MCF 10A (cell line): ENCODE measurements at regions not wholly inside any gene's neighbourhood (a gene's known extent, or its start where the extent isn't known, plus 50 kb on each side); places are given as distances from the start of the nearest gene placed in this dataset.

Experiments
- BruUV-seq: library from RNA; stranded (reverse); fragments of 400-500 nt; replicated peaks from 2 replicates; lab custom pipeline; 2021; lab: Mats Ljungman, UMichigan
- CTCF ChIA-PET: fragments of 300-600 bp; sonication (Branson Sonifier 250); formaldehyde crosslinking; extraction: SDS; loops from one replicate; lab custom pipeline; 2021; ENCODE audit warnings: antibody characterized with exemption, inconsistent platforms; lab: Yijun Ruan, JAX
- POLR2A ChIA-PET: fragments of 300-600, 350-650 bp; sonication (Branson Sonifier 250); formaldehyde crosslinking; extraction: SDS; loops from one replicate; lab custom pipeline; 2020; ENCODE audit warnings: antibody characterized with exemption, inconsistent platforms; lab: Yijun Ruan, JAX
- DNase-seq: peaks from one replicate; pipeline ENCODE4 v3.0.0-alpha.2; 2018; ENCODE audit not compliant: unreplicated experiment
- H3K27ac Mint-ChIP-seq: one replicate; pipeline ENCODE4 v1.8.0; 2022; ENCODE audit warnings: mild to moderate bottlenecking, low read depth, mixed read lengths; ENCODE audit not compliant: unreplicated experiment
- H3K27me3 Mint-ChIP-seq: one replicate; pipeline ENCODE4 v1.8.0; 2022; ENCODE audit warnings: mixed read lengths; ENCODE audit not compliant: insufficient read depth, unreplicated experiment
- H3K36me3 Mint-ChIP-seq: one replicate; pipeline ENCODE4 v1.8.0; 2022; ENCODE audit warnings: mild to moderate bottlenecking, moderate library complexity, mixed read lengths; ENCODE audit not compliant: insufficient read depth, unreplicated experiment
- H3K4me1 Mint-ChIP-seq: one replicate; pipeline ENCODE4 v1.8.0; 2022; ENCODE audit warnings: mixed read lengths; ENCODE audit not compliant: insufficient read depth, unreplicated experiment
- H3K4me3 Mint-ChIP-seq: one replicate; pipeline ENCODE4 v1.8.0; 2022; ENCODE audit warnings: mild to moderate bottlenecking, moderate library complexity, mixed read lengths; ENCODE audit not compliant: unreplicated experiment
- H3K9me3 Mint-ChIP-seq: one replicate; pipeline ENCODE4 v1.8.0; 2022; ENCODE audit warnings: mixed read lengths; ENCODE audit not compliant: unreplicated experiment
- CTCF ChIP-seq: fragments of 200-600 bp; IDR thresholded peaks from one replicate; pipeline ENCODE4 v1.8.0; 2022; ENCODE audit warnings: antibody characterized with exemption, mild to moderate bottlenecking; ENCODE audit not compliant: unreplicated experiment
- intact Hi-C: fragments of 100-400 bp; cut with micrococcal nuclease; formaldehyde crosslinking; loops from 2 replicates; pipeline ENCODE4 v1.14.1; 2022

- no TSS peak for BruUV-seq
- intact Hi-C loops = no loop called here
- DNase-seq = no peak
- Mint-ChIP-seq H3K4me3 (no peak overlapping the region), H3K9me3 (peaks cover 7% of the 10 kb centered on the region), H3K36me3 (no peaks in the 10 kb centered on the region), H3K27me3 (no peaks in the 10 kb centered on the region), H3K4me1 (no peaks in the 10 kb centered on the region), H3K27ac (no peak overlapping the region)
- CTCF ChIA-PET = interaction anchor here (0.6 to 1.5 kb wide), 4 partner anchors 33 to 404 kb away, joined by 3 to 5 read pairs (median 3); no protein-coding TSS in a partner anchor
- TF ChIP-seq CTCF = no peak
- POLR2A ChIA-PET = interaction anchor here (1.3 kb wide), 1 partner anchor 26 kb away, joined by 3 read pairs; no protein-coding TSS in a partner anchor
Measured at GRCh38 chr4:45869184-45869583, 254.7 kb downstream of the GABRG1 start.

GRCh38 chr4:45865781-45866180, 258.1 kb downstream of the GABRG1 start:
- CTCF ChIA-PET = no interaction called here

GRCh38 chr4:45855857-45856256, 268.0 kb downstream of the GABRG1 start:
- ChIA-PET CTCF (no interaction called here), POLR2A (no interaction called here)
- Mint-ChIP-seq H3K27ac (no peak overlapping the region), H3K36me3 (no peaks in the 10 kb centered on the region), H3K4me1 (no peaks in the 10 kb centered on the region), H3K4me3 (no peak overlapping the region), H3K27me3 (no peaks in the 10 kb centered on the region), H3K9me3 (no peaks in the 10 kb centered on the region)
- DNase-seq = no peak
- intact Hi-C loops = no loop called here
- no TSS peak for BruUV-seq
- no peak for TF ChIP-seq CTCF

More at GRCh38 chr4:45865781-45866180, 258.1 kb downstream of the GABRG1 start:
- intact Hi-C loops = no loop called here
- H3K9me3 Mint-ChIP-seq = peaks cover 7% of the 10 kb centered on the region
- H3K27ac Mint-ChIP-seq = no peak overlapping the region
- H3K27me3 Mint-ChIP-seq = no peaks in the 10 kb centered on the region
- no peaks in the 10 kb centered on the region for H3K4me1 Mint-ChIP-seq
- no peak for TF ChIP-seq CTCF
- no TSS peak for BruUV-seq
- POLR2A ChIA-PET = no interaction called here
- DNase-seq = no peak
- no peaks in the 10 kb centered on the region for H3K36me3 Mint-ChIP-seq
- no peak overlapping the region for H3K4me3 Mint-ChIP-seq

GRCh38 chr4:45846016-45846415, 277.8 kb downstream of the GABRG1 start:
- H3K9me3 Mint-ChIP-seq = no peaks in the 10 kb centered on the region
- no peaks in the 10 kb centered on the region for H3K27me3 Mint-ChIP-seq
- intact Hi-C loops = no loop called here
- no peaks in the 10 kb centered on the region for H3K36me3 Mint-ChIP-seq
- H3K4me1 Mint-ChIP-seq = peaks cover 9% of the 10 kb centered on the region
- no peak for DNase-seq
- no TSS peak for BruUV-seq
- no peak for TF ChIP-seq CTCF
- ChIA-PET POLR2A (no interaction called here), CTCF (no interaction called here)
- no peak overlapping the region for H3K4me3 Mint-ChIP-seq
- no peak overlapping the region for H3K27ac Mint-ChIP-seq
